ENCODE measurements at regions not wholly inside any gene's neighbourhood (a gene's known extent, or its start where the extent isn't known, plus 50 kb on each side); places are given as distances from the start of the nearest gene placed in this dataset.

DNA sequence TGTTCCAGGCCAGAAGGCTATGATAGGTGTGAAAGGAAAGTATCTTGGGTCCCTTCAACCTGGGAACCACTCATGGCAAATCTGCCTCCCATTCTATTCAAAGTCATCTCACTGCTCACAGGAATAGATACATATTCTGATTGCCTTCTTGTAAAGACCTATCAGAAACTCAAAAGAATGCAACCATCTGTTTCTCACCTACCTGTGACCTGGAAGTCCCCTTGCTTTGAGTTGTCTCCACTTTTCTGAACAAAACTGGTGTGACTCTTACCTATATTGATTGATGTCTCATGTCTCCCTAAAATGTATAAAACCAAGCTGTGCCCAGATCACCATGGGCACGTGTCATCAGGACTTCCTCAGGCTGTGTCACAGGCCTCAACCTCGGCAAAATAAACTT is 1149.3 kb downstream of the NSUN3 start (continued):
- TF ChIP-seq, protein P1, sequence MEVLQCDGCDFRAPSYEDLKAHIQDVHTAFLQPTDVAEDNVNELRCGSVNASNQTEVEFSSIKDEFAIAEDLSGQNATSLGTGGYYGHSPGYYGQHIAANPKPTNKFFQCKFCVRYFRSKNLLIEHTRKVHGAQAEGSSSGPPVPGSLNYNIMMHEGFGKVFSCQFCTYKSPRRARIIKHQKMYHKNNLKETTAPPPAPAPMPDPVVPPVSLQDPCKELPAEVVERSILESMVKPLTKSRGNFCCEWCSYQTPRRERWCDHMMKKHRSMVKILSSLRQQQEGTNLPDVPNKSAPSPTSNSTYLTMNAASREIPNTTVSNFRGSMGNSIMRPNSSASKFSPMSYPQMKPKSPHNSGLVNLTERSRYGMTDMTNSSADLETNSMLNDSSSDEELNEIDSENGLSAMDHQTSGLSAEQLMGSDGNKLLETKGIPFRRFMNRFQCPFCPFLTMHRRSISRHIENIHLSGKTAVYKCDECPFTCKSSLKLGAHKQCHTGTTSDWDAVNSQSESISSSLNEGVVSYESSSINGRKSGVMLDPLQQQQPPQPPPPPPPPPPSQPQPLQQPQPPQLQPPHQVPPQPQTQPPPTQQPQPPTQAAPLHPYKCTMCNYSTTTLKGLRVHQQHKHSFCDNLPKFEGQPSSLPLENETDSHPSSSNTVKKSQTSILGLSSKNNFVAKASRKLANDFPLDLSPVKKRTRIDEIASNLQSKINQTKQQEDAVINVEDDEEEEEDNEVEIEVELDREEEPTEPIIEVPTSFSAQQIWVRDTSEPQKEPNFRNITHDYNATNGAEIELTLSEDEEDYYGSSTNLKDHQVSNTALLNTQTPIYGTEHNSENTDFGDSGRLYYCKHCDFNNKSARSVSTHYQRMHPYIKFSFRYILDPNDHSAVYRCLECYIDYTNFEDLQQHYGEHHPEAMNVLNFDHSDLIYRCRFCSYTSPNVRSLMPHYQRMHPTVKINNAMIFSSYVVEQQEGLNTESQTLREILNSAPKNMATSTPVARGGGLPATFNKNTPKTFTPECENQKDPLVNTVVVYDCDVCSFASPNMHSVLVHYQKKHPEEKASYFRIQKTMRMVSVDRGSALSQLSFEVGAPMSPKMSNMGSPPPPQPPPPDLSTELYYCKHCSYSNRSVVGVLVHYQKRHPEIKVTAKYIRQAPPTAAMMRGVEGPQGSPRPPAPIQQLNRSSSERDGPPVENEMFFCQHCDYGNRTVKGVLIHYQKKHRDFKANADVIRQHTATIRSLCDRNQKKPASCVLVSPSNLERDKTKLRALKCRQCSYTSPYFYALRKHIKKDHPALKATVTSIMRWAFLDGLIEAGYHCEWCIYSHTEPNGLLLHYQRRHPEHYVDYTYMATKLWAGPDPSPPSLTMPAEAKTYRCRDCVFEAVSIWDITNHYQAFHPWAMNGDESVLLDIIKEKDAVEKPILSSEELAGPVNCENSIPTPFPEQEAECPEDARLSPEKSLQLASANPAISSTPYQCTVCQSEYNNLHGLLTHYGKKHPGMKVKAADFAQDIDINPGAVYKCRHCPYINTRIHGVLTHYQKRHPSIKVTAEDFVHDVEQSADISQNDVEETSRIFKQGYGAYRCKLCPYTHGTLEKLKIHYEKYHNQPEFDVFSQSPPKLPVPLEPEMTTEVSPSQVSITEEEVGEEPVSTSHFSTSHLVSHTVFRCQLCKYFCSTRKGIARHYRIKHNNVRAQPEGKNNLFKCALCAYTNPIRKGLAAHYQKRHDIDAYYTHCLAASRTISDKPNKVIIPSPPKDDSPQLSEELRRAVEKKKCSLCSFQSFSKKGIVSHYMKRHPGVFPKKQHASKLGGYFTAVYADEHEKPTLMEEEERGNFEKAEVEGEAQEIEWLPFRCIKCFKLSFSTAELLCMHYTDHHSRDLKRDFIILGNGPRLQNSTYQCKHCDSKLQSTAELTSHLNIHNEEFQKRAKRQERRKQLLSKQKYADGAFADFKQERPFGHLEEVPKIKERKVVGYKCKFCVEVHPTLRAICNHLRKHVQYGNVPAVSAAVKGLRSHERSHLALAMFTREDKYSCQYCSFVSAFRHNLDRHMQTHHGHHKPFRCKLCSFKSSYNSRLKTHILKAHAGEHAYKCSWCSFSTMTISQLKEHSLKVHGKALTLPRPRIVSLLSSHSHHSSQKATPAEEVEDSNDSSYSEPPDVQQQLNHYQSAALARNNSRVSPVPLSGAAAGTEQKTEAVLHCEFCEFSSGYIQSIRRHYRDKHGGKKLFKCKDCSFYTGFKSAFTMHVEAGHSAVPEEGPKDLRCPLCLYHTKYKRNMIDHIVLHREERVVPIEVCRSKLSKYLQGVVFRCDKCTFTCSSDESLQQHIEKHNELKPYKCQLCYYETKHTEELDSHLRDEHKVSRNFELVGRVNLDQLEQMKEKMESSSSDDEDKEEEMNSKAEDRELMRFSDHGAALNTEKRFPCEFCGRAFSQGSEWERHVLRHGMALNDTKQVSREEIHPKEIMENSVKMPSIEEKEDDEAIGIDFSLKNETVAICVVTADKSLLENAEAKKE (CRISPR knock-in tag; IDR thresholded peaks at IDR 0.05) = no peak
- TF ChIP-seq JUNB (IDR thresholded peaks at IDR 0.05; ENCODE audit: unreplicated experiment) (no peak), CREB1 (CRISPR knock-in tag; IDR thresholded peaks at IDR 0.05; ENCODE audit: low read depth) (no peak), ZNF331 (CRISPR knock-in tag; IDR thresholded peaks at IDR 0.05; ENCODE audit: low read depth) (no peak), EZH2 (IDR thresholded peaks at IDR 0.05; ENCODE audit: low read depth, unreplicated experiment) (no peak), EZH2phosphoT487 (IDR thresholded peaks at IDR 0.05; ENCODE audit: unreplicated experiment) (no peak), POLR2AphosphoS5 (IDR thresholded peaks at IDR 0.05; ENCODE audit: low read depth) (no peak), STAT1 (IDR thresholded peaks at IDR 0.05; ENCODE audit: unreplicated experiment) (no peak), ZNF114 (CRISPR knock-in tag; IDR thresholded peaks at IDR 0.05) (no peak)
- TF ChIP-seq, protein P2, sequence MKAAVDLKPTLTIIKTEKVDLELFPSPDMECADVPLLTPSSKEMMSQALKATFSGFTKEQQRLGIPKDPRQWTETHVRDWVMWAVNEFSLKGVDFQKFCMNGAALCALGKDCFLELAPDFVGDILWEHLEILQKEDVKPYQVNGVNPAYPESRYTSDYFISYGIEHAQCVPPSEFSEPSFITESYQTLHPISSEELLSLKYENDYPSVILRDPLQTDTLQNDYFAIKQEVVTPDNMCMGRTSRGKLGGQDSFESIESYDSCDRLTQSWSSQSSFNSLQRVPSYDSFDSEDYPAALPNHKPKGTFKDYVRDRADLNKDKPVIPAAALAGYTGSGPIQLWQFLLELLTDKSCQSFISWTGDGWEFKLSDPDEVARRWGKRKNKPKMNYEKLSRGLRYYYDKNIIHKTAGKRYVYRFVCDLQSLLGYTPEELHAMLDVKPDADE (IDR thresholded peaks at IDR 0.05) = no peak
- TF ChIP-seq, protein P3, sequence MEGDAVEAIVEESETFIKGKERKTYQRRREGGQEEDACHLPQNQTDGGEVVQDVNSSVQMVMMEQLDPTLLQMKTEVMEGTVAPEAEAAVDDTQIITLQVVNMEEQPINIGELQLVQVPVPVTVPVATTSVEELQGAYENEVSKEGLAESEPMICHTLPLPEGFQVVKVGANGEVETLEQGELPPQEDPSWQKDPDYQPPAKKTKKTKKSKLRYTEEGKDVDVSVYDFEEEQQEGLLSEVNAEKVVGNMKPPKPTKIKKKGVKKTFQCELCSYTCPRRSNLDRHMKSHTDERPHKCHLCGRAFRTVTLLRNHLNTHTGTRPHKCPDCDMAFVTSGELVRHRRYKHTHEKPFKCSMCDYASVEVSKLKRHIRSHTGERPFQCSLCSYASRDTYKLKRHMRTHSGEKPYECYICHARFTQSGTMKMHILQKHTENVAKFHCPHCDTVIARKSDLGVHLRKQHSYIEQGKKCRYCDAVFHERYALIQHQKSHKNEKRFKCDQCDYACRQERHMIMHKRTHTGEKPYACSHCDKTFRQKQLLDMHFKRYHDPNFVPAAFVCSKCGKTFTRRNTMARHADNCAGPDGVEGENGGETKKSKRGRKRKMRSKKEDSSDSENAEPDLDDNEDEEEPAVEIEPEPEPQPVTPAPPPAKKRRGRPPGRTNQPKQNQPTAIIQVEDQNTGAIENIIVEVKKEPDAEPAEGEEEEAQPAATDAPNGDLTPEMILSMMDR (conservative IDR thresholded peaks at IDR 0.05; ENCODE audit: low read depth in 2 of 2) = no peak

Measured in GM23338 (cell line).